ENCODE measurements at regions not wholly inside any gene's neighbourhood (a gene's known extent, or its start where the extent isn't known, plus 50 kb on each side); places are given as distances from the start of the nearest gene placed in this dataset.

- peaks cover 16% of the 10 kb centered on the region for H3K4me1 Mint-ChIP-seq (ENCODE audit: unreplicated experiment)
- no peaks in the 10 kb centered on the region for H3K9me3 Mint-ChIP-seq (ENCODE audit: unreplicated experiment)
- H3K27me3 Mint-ChIP-seq (ENCODE audit: unreplicated experiment), result peaks cover 7% of the 10 kb centered on the region
- H3K36me3 Mint-ChIP-seq (ENCODE audit: low read depth, unreplicated experiment), result peaks cover 4% of the 10 kb centered on the region
- TF ChIP-seq, protein P1, sequence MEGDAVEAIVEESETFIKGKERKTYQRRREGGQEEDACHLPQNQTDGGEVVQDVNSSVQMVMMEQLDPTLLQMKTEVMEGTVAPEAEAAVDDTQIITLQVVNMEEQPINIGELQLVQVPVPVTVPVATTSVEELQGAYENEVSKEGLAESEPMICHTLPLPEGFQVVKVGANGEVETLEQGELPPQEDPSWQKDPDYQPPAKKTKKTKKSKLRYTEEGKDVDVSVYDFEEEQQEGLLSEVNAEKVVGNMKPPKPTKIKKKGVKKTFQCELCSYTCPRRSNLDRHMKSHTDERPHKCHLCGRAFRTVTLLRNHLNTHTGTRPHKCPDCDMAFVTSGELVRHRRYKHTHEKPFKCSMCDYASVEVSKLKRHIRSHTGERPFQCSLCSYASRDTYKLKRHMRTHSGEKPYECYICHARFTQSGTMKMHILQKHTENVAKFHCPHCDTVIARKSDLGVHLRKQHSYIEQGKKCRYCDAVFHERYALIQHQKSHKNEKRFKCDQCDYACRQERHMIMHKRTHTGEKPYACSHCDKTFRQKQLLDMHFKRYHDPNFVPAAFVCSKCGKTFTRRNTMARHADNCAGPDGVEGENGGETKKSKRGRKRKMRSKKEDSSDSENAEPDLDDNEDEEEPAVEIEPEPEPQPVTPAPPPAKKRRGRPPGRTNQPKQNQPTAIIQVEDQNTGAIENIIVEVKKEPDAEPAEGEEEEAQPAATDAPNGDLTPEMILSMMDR (IDR thresholded peaks at IDR 0.05; ENCODE audit: unreplicated experiment), result no peak
- DNase-seq (ENCODE audit: low spot score), result no peak
- no peak overlapping the region for H3K4me3 Mint-ChIP-seq (ENCODE audit: unreplicated experiment)
- no peak overlapping the region for H3K27ac Mint-ChIP-seq (ENCODE audit: unreplicated experiment)
These were observed 192.6 kb upstream of the PPP1R26 start for GRCh38 chr9:135286961-135287360.

DNA sequence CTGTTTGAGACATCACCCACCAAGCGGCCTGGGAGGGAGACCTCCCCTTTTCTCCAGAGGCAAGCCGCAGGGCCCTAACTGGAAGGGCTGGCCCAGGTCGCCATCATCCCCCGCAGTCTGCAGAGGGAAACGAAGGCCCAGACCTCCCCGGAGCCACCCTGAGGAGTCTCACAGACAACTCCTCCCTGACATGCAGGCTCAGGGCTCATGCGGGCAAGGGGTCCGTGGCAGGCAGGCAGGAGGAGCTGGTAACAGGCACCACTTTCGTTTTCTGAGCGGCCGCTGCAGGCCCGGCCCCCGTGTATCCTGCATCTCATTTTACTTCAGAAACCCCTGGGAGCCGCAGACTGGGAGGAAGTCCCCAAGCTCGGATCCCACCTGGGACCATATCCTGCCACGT lies 192.0 kb upstream of the PPP1R26 start:
- Mint-ChIP-seq H3K9me3 (ENCODE audit: unreplicated experiment) (no peaks in the 10 kb centered on the region), H3K36me3 (ENCODE audit: low read depth, unreplicated experiment) (peaks cover 4% of the 10 kb centered on the region), H3K27ac (ENCODE audit: unreplicated experiment) (no peak overlapping the region), H3K4me3 (ENCODE audit: unreplicated experiment) (no peak overlapping the region), H3K27me3 (ENCODE audit: unreplicated experiment) (peaks cover 7% of the 10 kb centered on the region), H3K4me1 (ENCODE audit: unreplicated experiment) (peaks cover 16% of the 10 kb centered on the region)
- DNase-seq (ENCODE audit: low spot score), result no peak
- TF ChIP-seq, protein P1 (IDR thresholded peaks at IDR 0.05; ENCODE audit: unreplicated experiment), result no peak

GRCh38 chr9:135288054-135288453 lies 191.5 kb upstream of the PPP1R26 start:
- peaks cover 4% of the 10 kb centered on the region for H3K36me3 Mint-ChIP-seq (ENCODE audit: low read depth, unreplicated experiment)
- peaks cover 7% of the 10 kb centered on the region for H3K27me3 Mint-ChIP-seq (ENCODE audit: unreplicated experiment)
- no peak overlapping the region for H3K27ac Mint-ChIP-seq (ENCODE audit: unreplicated experiment)
- peaks cover 16% of the 10 kb centered on the region for H3K4me1 Mint-ChIP-seq (ENCODE audit: unreplicated experiment)
- no peak for DNase-seq (ENCODE audit: low spot score)
- no peaks in the 10 kb centered on the region for H3K9me3 Mint-ChIP-seq (ENCODE audit: unreplicated experiment)
- no peak overlapping the region for H3K4me3 Mint-ChIP-seq (ENCODE audit: unreplicated experiment)
- TF ChIP-seq, protein P1 (IDR thresholded peaks at IDR 0.05; ENCODE audit: unreplicated experiment), result no peak

DNA sequence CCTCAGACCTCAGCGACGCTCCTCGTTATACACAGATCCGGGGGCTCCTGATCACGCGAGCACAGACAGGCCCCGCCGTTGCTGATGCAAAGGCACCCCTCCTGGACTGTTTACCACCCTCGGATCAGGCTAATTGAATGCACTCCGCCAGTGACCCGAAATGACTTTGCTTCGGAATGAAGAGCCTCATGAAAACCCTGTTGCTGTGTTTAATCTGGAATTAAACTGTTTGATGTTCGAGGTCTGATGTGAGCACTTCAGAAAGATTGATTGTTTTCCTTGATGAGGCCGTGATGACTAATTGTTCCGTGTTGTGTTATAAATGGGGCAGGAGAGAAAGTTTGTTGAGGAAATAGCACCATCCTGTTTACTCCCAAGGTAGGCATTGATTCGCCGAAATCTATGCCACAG lies 190.5 kb upstream of the PPP1R26 start:
- DNase-seq (ENCODE audit: low spot score), result no peak
- Mint-ChIP-seq H3K27me3 (ENCODE audit: unreplicated experiment) (peaks cover 7% of the 10 kb centered on the region), H3K36me3 (ENCODE audit: low read depth, unreplicated experiment) (peaks cover 4% of the 10 kb centered on the region), H3K4me3 (ENCODE audit: unreplicated experiment) (no peak overlapping the region), H3K9me3 (ENCODE audit: unreplicated experiment) (no peaks in the 10 kb centered on the region), H3K4me1 (ENCODE audit: unreplicated experiment) (peaks cover 22% of the 10 kb centered on the region), H3K27ac (ENCODE audit: unreplicated experiment) (no peak overlapping the region)
- TF ChIP-seq, protein P1 (IDR thresholded peaks at IDR 0.05; ENCODE audit: unreplicated experiment), result no peak

GRCh38 chr9:135290086-135290485 lies 189.5 kb upstream of the PPP1R26 start:
- peaks cover 4% of the 10 kb centered on the region for H3K27me3 Mint-ChIP-seq (ENCODE audit: unreplicated experiment)
- H3K4me3 Mint-ChIP-seq (ENCODE audit: unreplicated experiment), result no peak overlapping the region
- TF ChIP-seq, protein P1 (IDR thresholded peaks at IDR 0.05; ENCODE audit: unreplicated experiment), result no peak
- H3K4me1 Mint-ChIP-seq (ENCODE audit: unreplicated experiment), result peaks cover 24% of the 10 kb centered on the region
- no peak overlapping the region for H3K27ac Mint-ChIP-seq (ENCODE audit: unreplicated experiment)
- peaks cover 4% of the 10 kb centered on the region for H3K36me3 Mint-ChIP-seq (ENCODE audit: low read depth, unreplicated experiment)
- no peaks in the 10 kb centered on the region for H3K9me3 Mint-ChIP-seq (ENCODE audit: unreplicated experiment)
- no peak for DNase-seq (ENCODE audit: low spot score)
